ENCODE measurements at regions not wholly inside any gene's neighbourhood (a gene's known extent, or its start where the extent isn't known, plus 50 kb on each side); places are given as distances from the start of the nearest gene placed in this dataset.
A peak's percentile ranks its signal among the peaks of the same experiment; 100 is the strongest.

GRCh38 chrX:134173541-134174272 lies 63.3 kb upstream of the CCDC160 start:
- no peak for DNase-seq

DNA sequence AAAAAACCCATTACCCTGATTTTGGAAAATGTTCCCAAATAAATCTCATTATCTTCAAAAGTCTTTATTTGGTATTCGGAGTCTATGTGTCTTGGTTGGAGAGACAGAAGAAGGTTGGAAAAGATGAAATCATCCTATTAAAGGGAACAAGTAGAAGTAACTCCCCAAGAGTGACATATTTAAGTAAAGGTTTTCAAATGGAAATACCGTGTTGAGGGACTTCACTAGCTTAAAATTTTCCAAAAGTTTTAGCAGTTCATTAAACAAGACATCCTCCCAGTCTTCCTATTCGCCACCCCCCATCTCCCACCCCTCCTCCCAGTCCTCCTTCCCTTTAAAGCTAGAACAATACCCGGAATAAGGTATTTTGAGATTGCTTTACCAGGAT lies 62.7 kb upstream of the CCDC160 start:
- no peak for DNase-seq

GRCh38 chrX:134174859-134175258 lies 62.1 kb upstream of the CCDC160 start:
- no peak for DNase-seq

GRCh38 chrX:134177527-134177926 lies 59.5 kb upstream of the CCDC160 start:
- no peak for DNase-seq

GRCh38 chrX:134180601-134181274 lies 56.2 kb upstream of the CCDC160 start:
- DNase-seq, result no peak

DNA sequence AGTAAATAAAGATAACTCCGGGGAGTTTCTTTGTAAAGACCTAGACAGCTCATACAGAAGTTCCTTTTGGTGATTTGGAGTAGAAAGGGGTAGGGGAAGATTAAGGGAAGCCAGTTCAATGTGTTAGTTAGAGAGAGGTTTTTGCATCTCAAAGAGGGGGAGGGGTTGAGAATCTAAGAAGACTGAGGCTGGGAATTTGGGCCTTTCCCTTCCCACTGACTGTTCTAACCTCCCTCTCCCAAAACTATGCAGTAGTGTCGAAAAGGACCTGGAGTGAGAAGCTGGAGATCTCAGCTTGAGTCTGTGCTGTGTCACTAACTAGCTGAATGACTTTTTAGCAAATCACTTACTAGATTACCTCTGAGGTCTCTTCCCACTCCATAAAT lies 55.7 kb upstream of the CCDC160 start:
- DNase-seq, result no peak

DNA sequence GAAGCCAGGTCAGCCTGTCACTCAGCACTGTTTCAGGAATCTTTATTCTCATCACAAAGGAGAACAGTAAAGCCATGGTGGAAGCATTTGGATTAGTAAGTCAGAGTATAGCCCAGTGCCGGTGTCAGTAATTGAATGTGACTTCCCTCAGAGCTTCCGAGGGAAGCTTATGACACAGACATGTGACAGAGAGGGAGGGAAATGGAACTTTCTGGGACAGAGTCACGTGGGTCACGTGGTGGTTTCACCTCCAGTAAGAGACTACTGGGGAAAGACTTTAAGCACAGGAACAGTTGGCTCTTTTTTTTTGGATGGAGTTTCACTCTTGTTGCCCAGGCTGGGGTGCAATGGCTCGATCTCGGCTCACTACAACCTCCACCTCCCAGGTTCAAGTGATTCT lies 53.3 kb upstream of the CCDC160 start:
- no peak for DNase-seq

DNA sequence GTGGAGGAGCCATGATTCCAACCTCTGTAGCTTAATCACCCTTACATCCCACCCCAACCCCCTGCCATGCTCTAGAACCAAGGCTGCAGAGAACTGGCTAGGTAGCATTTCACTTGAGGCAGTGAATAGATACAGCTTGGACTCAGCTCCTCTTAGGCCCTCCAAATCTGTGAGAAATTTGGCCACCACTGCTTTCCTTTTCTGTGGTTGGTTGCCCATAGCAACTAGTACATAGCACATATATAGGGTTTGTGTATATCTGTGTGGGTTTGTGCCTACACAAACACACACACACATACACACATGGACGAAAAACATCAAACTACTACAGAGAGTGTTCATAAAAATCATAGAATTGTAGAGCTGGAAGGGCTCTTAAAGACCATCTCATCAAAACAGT lies 52.0 kb upstream of the CCDC160 start:
- no peak for DNase-seq

DNA sequence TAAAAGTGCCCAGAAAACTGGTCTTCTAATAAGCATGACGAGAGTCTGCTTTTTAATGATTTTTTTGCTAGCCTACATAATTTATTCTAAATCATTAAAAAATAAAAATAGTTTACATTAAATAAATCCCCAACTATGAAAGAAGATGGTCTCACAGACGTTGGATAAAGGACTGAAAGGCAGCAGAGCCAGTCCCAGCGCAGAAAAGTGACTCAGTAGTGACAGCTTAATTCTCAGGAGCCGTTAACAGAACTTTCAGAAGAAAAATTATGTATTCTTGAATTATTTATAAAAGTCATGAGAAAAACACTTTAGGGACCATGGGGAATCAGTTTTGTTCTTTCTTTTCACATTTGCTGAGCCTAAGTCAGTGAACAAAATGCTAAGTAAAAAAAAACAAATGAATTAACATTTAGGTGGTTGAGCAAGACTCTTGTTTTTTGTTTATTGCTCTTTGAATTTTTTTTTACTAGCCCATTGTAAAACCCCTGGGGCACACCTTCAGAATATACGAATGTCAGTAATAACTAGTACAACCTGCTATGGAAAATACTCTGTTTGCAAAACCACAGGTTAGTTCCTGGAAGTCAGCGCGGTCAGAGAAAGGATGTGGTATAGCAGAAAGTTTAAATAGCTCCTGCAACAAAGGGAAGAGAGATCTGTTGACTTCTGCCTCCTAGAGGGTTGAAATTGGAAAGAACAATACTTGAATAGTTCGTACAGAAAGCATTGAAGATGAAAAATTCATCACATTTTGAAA lies 50.4 kb upstream of the CCDC160 start:
- DNase-seq, result peak in 2 of 4 experiments; percentile 0 to 5
